ENCODE measurements at regions not wholly inside any gene's neighbourhood (a gene's known extent, or its start where the extent isn't known, plus 50 kb on each side); places are given as distances from the start of the nearest gene placed in this dataset.

DNA sequence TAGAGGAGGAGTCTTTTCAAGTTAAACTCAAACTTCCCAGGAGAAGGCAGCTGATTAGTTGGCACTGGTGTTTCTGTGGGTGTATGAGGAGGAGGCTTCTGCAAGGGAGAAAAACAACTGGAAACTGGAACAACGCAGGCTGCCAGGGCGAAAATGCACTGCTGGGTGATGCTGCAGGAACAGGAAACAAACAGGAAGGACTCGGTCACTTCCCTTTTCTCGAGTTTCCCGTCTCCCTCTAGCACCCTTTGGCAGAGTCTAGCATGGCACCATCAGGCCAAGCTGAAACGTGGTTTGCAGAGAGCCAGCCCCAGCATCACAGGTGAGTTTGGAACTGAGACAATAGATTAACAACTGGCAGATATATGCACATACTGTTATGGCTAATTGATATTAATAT, 77.5 kb upstream of the CAST start:
- no peak overlapping the region for H2AK5ac ChIP-seq (ENCODE audit: low read length)
- H3K23ac ChIP-seq (ENCODE audit: low read length) = no peak overlapping the region
- no peak overlapping the region for H2BK12ac ChIP-seq (ENCODE audit: low read length)
- H3K4me3 ChIP-seq (ENCODE audit: low read depth, low read length) = no peak overlapping the region
- H3K79me2 ChIP-seq (ENCODE audit: control insufficient read depth, insufficient read depth, low read length, poor library complexity) = no peaks in the 10 kb centered on the region
- no peak overlapping the region for H3K4ac ChIP-seq (ENCODE audit: low read depth, low read length)
- H3K14ac ChIP-seq (ENCODE audit: low read length) = no peak overlapping the region
- H3K27me3 ChIP-seq (ENCODE audit: insufficient read depth, low read length) = no peaks in the 10 kb centered on the region
- H4K12ac ChIP-seq (ENCODE audit: low read depth, low read length) = peak overlapping the region; percentile 18
- no peaks in the 10 kb centered on the region for H3K79me1 ChIP-seq (ENCODE audit: low read length)
- no peak overlapping the region for H4K8ac ChIP-seq (ENCODE audit: low read depth, low read length)
- H2BK120ac ChIP-seq (ENCODE audit: insufficient read depth, low read length, poor library complexity) = no peak overlapping the region
- no CpG with 5 or more reads among the region's 6 CpGs for WGBS (ENCODE audit: extremely low coverage, insufficient coverage, insufficient read length)
- no peak overlapping the region for H3K18ac ChIP-seq (ENCODE audit: low read length)
- no peak overlapping the region for H3K9ac ChIP-seq (ENCODE audit: low read length)
- no peak overlapping the region for H3K4me2 ChIP-seq (ENCODE audit: low read length)
- no peak overlapping the region for H4K91ac ChIP-seq (ENCODE audit: low read depth, low read length)
- H3K27ac ChIP-seq (ENCODE audit: low read depth, low read length) = no peak overlapping the region
- H3K36me3 ChIP-seq (ENCODE audit: control insufficient read depth in 1 of 2, insufficient read depth in 2 of 2, low read length in 2 of 2) = no peaks in the 10 kb centered on the region
- H3K4me1 ChIP-seq (ENCODE audit: control insufficient read depth in 1 of 2, insufficient read depth in 2 of 2, low read length in 2 of 2) = no peaks in the 10 kb centered on the region
- no peak for DNase-seq
- H2AFZ ChIP-seq (ENCODE audit: insufficient read depth, low read length, poor library complexity) = no peak overlapping the region
- H2BK5ac ChIP-seq (ENCODE audit: low read depth, low read length, poor library complexity) = no peak overlapping the region
- no peaks in the 10 kb centered on the region for H3K9me3 ChIP-seq (ENCODE audit: insufficient read depth, low read depth, low read length)

DNA sequence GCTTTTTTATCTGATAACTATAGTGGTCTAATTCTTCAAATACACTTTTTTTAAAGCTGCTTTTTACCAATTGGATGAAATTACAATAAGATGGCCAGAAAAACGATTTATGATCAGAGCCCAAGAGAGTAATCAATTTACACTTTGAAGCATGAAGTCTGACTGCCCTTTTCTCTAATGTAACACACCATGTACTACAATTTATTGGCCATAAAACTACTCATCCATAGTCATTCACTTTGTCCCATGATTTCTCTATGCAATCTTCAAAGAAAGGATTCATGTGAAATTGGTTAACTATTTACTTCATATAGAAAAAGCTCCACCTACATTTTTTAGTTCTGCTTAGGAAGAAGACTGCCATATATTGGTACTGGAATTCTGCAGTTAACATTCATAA, 73.6 kb upstream of the CAST start:
- no CpG with 5 or more reads among the region's 1 CpG for WGBS (ENCODE audit: extremely low coverage, insufficient coverage, insufficient read length)
- no peak overlapping the region for H3K4ac ChIP-seq (ENCODE audit: low read depth, low read length)
- H2BK120ac ChIP-seq (ENCODE audit: insufficient read depth, low read length, poor library complexity) = no peak overlapping the region

DNA sequence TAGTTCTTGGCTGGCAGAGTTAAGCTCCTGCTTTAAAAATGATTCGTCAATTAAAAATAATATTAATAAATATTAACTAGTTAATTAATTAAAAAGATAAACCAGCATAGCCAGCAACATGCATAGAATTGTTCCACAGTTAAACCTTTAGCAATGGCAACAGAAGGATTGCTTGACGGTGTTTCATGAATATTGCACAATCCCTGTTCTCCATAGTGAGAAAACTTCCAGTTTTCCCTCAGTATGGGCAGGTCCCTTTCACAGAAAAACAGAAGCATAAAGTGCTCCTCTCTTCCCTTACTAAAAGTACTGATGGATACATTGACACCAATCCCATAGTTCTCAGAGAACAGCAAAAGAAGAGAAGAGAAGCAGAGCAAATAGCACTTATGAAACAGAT, 71.4 kb upstream of the CAST start:
- Histone ChIP-seq H3K4me2 (ENCODE audit: low read length) (no peak overlapping the region), H2BK5ac (ENCODE audit: low read depth, low read length, poor library complexity) (no peak overlapping the region), H4K91ac (ENCODE audit: low read depth, low read length) (no peak overlapping the region), H3K27me3 (ENCODE audit: insufficient read depth, low read length) (no peaks in the 10 kb centered on the region), H2BK12ac (ENCODE audit: low read length) (no peak overlapping the region), H4K8ac (ENCODE audit: low read depth, low read length) (no peak overlapping the region), H3K4ac (ENCODE audit: low read depth, low read length) (no peak overlapping the region), H3K4me3 (ENCODE audit: low read depth, low read length) (no peak overlapping the region), H2AK5ac (ENCODE audit: low read length) (no peak overlapping the region), H3K23ac (ENCODE audit: low read length) (no peak overlapping the region), H2AFZ (ENCODE audit: insufficient read depth, low read length, poor library complexity) (no peak overlapping the region), H3K36me3 (ENCODE audit: control insufficient read depth in 1 of 2, insufficient read depth in 2 of 2, low read length in 2 of 2) (no peaks in the 10 kb centered on the region), H3K79me1 (ENCODE audit: low read length) (no peaks in the 10 kb centered on the region), H2BK120ac (ENCODE audit: insufficient read depth, low read length, poor library complexity) (no peak overlapping the region), H3K9ac (ENCODE audit: low read length) (no peak overlapping the region), H3K27ac (ENCODE audit: low read depth, low read length) (no peak overlapping the region), H3K9me3 (ENCODE audit: insufficient read depth, low read depth, low read length) (no peaks in the 10 kb centered on the region), H4K12ac (ENCODE audit: low read depth, low read length) (no peak overlapping the region), H3K79me2 (ENCODE audit: control insufficient read depth, insufficient read depth, low read length, poor library complexity) (no peaks in the 10 kb centered on the region), H3K4me1 (ENCODE audit: control insufficient read depth in 1 of 2, insufficient read depth in 2 of 2, low read length in 2 of 2) (no peaks in the 10 kb centered on the region), H3K14ac (ENCODE audit: low read length) (no peak overlapping the region), H3K18ac (ENCODE audit: low read length) (no peak overlapping the region)
- WGBS (ENCODE audit: extremely low coverage, insufficient coverage, insufficient read length) = no CpG with 5 or more reads among the region's 2 CpGs
- peak in 1 of 2 donors; percentile 38 for DNase-seq

More for the DNA sequence above, 73.6 kb upstream of the CAST start:
- no peak overlapping the region for H4K8ac ChIP-seq (ENCODE audit: low read depth, low read length)
- no peak overlapping the region for H3K4me3 ChIP-seq (ENCODE audit: low read depth, low read length)
- no peak overlapping the region for H2AFZ ChIP-seq (ENCODE audit: insufficient read depth, low read length, poor library complexity)
- H3K79me2 ChIP-seq (ENCODE audit: control insufficient read depth, insufficient read depth, low read length, poor library complexity) = no peaks in the 10 kb centered on the region
- H4K12ac ChIP-seq (ENCODE audit: low read depth, low read length) = no peak overlapping the region
- H3K79me1 ChIP-seq (ENCODE audit: low read length) = no peaks in the 10 kb centered on the region
- H2BK12ac ChIP-seq (ENCODE audit: low read length) = no peak overlapping the region
- no peak overlapping the region for H3K18ac ChIP-seq (ENCODE audit: low read length)
- no peak for DNase-seq
- H3K36me3 ChIP-seq (ENCODE audit: control insufficient read depth in 1 of 2, insufficient read depth in 2 of 2, low read length in 2 of 2) = no peaks in the 10 kb centered on the region
- H2BK5ac ChIP-seq (ENCODE audit: low read depth, low read length, poor library complexity) = no peak overlapping the region
- H3K4me1 ChIP-seq (ENCODE audit: control insufficient read depth in 1 of 2, insufficient read depth in 2 of 2, low read length in 2 of 2) = no peaks in the 10 kb centered on the region
- H3K14ac ChIP-seq (ENCODE audit: low read length) = no peak overlapping the region
- no peak overlapping the region for H3K9ac ChIP-seq (ENCODE audit: low read length)
- H3K23ac ChIP-seq (ENCODE audit: low read length) = no peak overlapping the region
- no peak overlapping the region for H3K4me2 ChIP-seq (ENCODE audit: low read length)
- H2AK5ac ChIP-seq (ENCODE audit: low read length) = no peak overlapping the region
- no peak overlapping the region for H3K27ac ChIP-seq (ENCODE audit: low read depth, low read length)
- no peaks in the 10 kb centered on the region for H3K9me3 ChIP-seq (ENCODE audit: insufficient read depth, low read depth, low read length)
- H3K27me3 ChIP-seq (ENCODE audit: insufficient read depth, low read length) = no peaks in the 10 kb centered on the region
- H4K91ac ChIP-seq (ENCODE audit: low read depth, low read length) = no peak overlapping the region

DNA sequence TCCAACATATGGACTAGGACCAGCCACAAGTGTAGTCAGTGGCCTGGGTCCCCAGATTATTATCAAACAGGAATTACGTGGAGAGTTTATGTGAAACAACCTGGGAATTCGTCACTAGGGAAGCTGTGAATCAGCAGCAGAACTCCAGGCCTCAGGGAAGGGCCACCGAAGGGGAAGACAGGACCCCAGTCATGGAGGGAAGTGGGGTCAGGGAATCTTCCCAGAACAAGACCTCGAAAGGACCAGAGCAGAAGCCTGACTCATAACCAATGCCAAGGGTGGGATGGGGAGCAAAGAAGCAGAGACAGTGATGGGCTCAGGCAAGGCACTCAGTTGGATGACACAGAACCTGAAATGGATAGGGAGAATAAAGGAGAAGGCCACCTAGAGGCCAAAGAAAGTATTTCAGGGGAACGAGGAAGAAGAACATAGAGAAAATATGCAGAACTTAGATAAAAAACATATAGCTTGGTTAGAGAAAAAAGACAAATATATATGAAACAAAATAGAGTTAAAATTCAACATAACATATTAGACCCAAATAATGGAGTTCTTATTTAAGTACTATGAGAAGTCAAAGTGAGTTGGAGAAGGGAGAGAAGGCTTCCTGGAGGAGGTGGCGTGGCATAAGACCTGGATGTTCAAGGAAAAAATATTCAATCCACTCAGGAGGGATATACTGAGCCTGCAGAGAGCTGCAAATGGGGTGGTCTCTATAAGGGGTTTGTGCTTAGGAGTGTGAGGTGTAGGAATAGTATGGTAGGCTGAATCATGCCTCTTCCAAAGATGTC, 66.7 kb upstream of the CAST start:
- H3K27me3 ChIP-seq (ENCODE audit: insufficient read depth, low read length) = no peaks in the 10 kb centered on the region
- H3K79me1 ChIP-seq (ENCODE audit: low read length) = no peaks in the 10 kb centered on the region

More for the DNA sequence above, 66.7 kb upstream of the CAST start:
- Histone ChIP-seq H2AK5ac (ENCODE audit: low read length) (no peak overlapping the region), H3K4me1 (ENCODE audit: control insufficient read depth in 1 of 2, insufficient read depth in 2 of 2, low read length in 2 of 2) (no peaks in the 10 kb centered on the region), H2BK5ac (ENCODE audit: low read depth, low read length, poor library complexity) (no peak overlapping the region), H3K79me2 (ENCODE audit: control insufficient read depth, insufficient read depth, low read length, poor library complexity) (no peaks in the 10 kb centered on the region), H3K18ac (ENCODE audit: low read length) (no peak overlapping the region), H3K9ac (ENCODE audit: low read length) (no peak overlapping the region), H3K4me3 (ENCODE audit: low read depth, low read length) (no peak overlapping the region), H3K4ac (ENCODE audit: low read depth, low read length) (no peak overlapping the region), H3K36me3 (ENCODE audit: control insufficient read depth in 1 of 2, insufficient read depth in 2 of 2, low read length in 2 of 2) (no peaks in the 10 kb centered on the region), H3K23ac (ENCODE audit: low read length) (no peak overlapping the region), H2BK120ac (ENCODE audit: insufficient read depth, low read length, poor library complexity) (no peak overlapping the region), H4K8ac (ENCODE audit: low read depth, low read length) (no peak overlapping the region), H3K27ac (ENCODE audit: low read depth, low read length) (no peak overlapping the region), H2AFZ (ENCODE audit: insufficient read depth, low read length, poor library complexity) (no peak overlapping the region), H3K4me2 (ENCODE audit: low read length) (no peak overlapping the region), H3K14ac (ENCODE audit: low read length) (no peak overlapping the region), H4K91ac (ENCODE audit: low read depth, low read length) (no peak overlapping the region), H2BK12ac (ENCODE audit: low read length) (no peak overlapping the region), H4K12ac (ENCODE audit: low read depth, low read length) (no peak overlapping the region), H3K9me3 (ENCODE audit: insufficient read depth, low read depth, low read length) (no peaks in the 10 kb centered on the region)
- no CpG with 5 or more reads among the region's 6 CpGs for WGBS (ENCODE audit: extremely low coverage, insufficient coverage, insufficient read length)
- peak; percentile 8 to 54 for DNase-seq
